ENCODE measurements at regions not wholly inside any gene's neighbourhood (a gene's known extent, or its start where the extent isn't known, plus 50 kb on each side); places are given as distances from the start of the nearest gene placed in this dataset.

DNA sequence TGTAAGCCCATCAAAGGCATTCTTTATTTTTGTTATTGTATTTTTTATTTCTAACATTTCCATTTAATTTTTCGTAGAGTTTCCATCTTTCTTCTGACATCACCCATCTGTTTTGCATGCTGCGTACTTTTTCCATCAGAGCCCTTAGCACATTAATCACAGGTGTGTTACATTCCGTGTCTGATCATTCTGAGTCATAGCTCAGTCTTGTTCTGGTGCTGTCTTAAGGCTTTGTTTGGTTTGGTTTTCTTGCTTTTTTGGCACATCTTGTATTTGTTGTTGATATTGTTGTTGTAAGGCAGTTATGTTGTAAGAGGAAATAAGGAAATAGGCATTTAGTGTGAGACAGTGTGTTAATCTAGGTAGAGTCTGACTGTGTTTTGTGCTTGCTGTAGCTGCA, 214.6 kb upstream of the CDH4 start (continued):
- no peak for TF ChIP-seq BACH1 (IDR thresholded peaks at IDR 0.05; ENCODE audit: low read length)
- no peak for TF ChIP-seq POLR2A (IDR thresholded peaks at IDR 0.05; ENCODE audit: control extremely low read depth in 1 of 2, low read depth in 2 of 2, low read length in 2 of 2)

Measured in H1 (cell line).